OCI-LY3 (cell line): ENCODE measurements at regions not wholly inside any gene's neighbourhood (a gene's known extent, or its start where the extent isn't known, plus 50 kb on each side); places are given as distances from the start of the nearest gene placed in this dataset.

Experiments
- H2AFZ ChIP-seq: fragments of 200-600, 300-600 bp; shearing (Covaris generic); 2 replicates; pipeline ENCODE4 v1.6.0; 2014; ENCODE audit warnings: antibody characterized with exemption, low read depth, low read length
- H3K27ac ChIP-seq: fragments of 200-600, 300-600 bp; sonication (generic); 2 replicates; pipeline ENCODE4 v1.5.1; 2014; ENCODE audit warnings: mild to moderate bottlenecking, low read length, moderate library complexity, mixed read lengths
- H3K27me3 ChIP-seq: fragments of 200-600, 300-600 bp; sonication (generic); 2 replicates; pipeline ENCODE4 v1.6.1; 2014; ENCODE audit warnings: low read depth, low read length, mixed read lengths
- H3K36me3 ChIP-seq: fragments of 200-600, 300-600 bp; sonication (generic); replicated peaks from 2 replicates; pipeline ENCODE3; 2014; ENCODE audit warnings: low read depth, low read length, mixed read lengths
- H3K4me1 ChIP-seq: fragments of 300-600, 200-600 bp; sonication (generic); 2 replicates; pipeline ENCODE4 v1.6.1; 2014; ENCODE audit warnings: low read length, mixed read lengths
- H3K4me2 ChIP-seq: fragments of 200-600, 300-600 bp; sonication (generic); 2 replicates; pipeline ENCODE4 v1.6.1; 2014; ENCODE audit warnings: low read length, mixed read lengths
- H3K4me3 ChIP-seq: fragments of 300-600, 200-600 bp; sonication (generic); 2 replicates; pipeline ENCODE4 v1.5.1; 2014; ENCODE audit warnings: antibody characterized with exemption, mild to moderate bottlenecking, low read length, moderate library complexity
- H3K79me2 ChIP-seq: fragments of 300-600, 200-600 bp; shearing (Covaris generic); 2 replicates; pipeline ENCODE4 v1.6.1; 2014; ENCODE audit warnings: mild to moderate bottlenecking, low read length, mixed read lengths
- H3K9ac ChIP-seq: fragments of 300-600, 200-600 bp; shearing (Covaris generic); 2 replicates; pipeline ENCODE4 v1.6.0; 2014; ENCODE audit warnings: mild to moderate bottlenecking, low read length, moderate library complexity
- H3K9me3 ChIP-seq: fragments of 200-600, 300-600 bp; shearing (Covaris generic); 2 replicates; pipeline ENCODE4 v1.6.1; 2014; ENCODE audit warnings: low read length, mixed read lengths; ENCODE audit not compliant: insufficient read depth
- H4K20me1 ChIP-seq: fragments of 200-600, 300-600 bp; sonication (generic); 2 replicates; pipeline ENCODE4 v1.6.1; 2016; ENCODE audit warnings: low read length, mixed read lengths; ENCODE audit not compliant: insufficient read depth
- CTCF ChIP-seq: fragments of 200-600, 300-600 bp; sonication (generic); IDR thresholded peaks from 2 replicates; pipeline ENCODE4 v1.5.1; 2014; ENCODE audit warnings: antibody characterized with exemption, low read length, low read depth
- EZH2phosphoT487 ChIP-seq: fragments of 200-600 bp; shearing (Covaris generic); IDR thresholded peaks from 2 replicates; pipeline ENCODE4 v1.6.1; 2018; ENCODE audit warnings: antibody characterized with exemption, mixed run types, low read depth

DNA sequence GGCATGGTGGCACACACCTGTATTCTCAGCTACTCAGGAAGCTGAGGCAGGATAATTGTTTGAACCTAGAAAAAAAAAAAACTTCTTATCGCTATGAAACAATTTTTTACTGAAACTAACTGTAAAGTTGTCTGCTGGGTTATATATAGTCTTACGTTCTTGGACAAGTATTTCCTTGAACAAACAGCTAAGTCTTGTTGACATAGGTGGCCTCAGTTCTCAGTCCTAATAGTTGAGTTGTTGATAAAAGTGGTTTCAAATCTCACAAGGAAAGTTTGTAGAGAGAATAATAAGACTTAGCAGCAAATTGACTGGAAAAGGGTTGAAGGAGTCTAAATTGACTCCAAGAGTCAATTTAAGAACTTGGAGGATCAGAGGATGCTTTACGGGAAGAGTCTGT lies 166.5 kb upstream of the KCNJ3 start:
- H3K4me2 ChIP-seq: no peak overlapping the region
- no peaks in the 10 kb centered on the region for H3K36me3 ChIP-seq
- H3K27ac ChIP-seq: no peak overlapping the region
- H3K4me1 ChIP-seq: no peaks in the 10 kb centered on the region
- H3K4me3 ChIP-seq: no peak overlapping the region
- H3K9me3 ChIP-seq: no peaks in the 10 kb centered on the region
- no peak overlapping the region for H3K9ac ChIP-seq
- TF ChIP-seq CTCF (no peak), EZH2phosphoT487 (no peak)
- H2AFZ ChIP-seq: no peak overlapping the region
- no peaks in the 10 kb centered on the region for H3K27me3 ChIP-seq
- no peaks in the 10 kb centered on the region for H3K79me2 ChIP-seq
- no peaks in the 10 kb centered on the region for H4K20me1 ChIP-seq

- Histone ChIP-seq H3K79me2 (no peaks in the 10 kb centered on the region), H3K9me3 (no peaks in the 10 kb centered on the region), H3K4me3 (no peak overlapping the region), H3K4me2 (no peak overlapping the region), H3K27me3 (no peaks in the 10 kb centered on the region), H4K20me1 (no peaks in the 10 kb centered on the region), H3K36me3 (no peaks in the 10 kb centered on the region), H3K9ac (no peak overlapping the region), H3K27ac (no peak overlapping the region), H3K4me1 (no peaks in the 10 kb centered on the region), H2AFZ (no peak overlapping the region)
- TF ChIP-seq CTCF (no peak), EZH2phosphoT487 (no peak)
Measured at GRCh38 chr2:154532763-154533162, 165.7 kb upstream of the KCNJ3 start.

DNA sequence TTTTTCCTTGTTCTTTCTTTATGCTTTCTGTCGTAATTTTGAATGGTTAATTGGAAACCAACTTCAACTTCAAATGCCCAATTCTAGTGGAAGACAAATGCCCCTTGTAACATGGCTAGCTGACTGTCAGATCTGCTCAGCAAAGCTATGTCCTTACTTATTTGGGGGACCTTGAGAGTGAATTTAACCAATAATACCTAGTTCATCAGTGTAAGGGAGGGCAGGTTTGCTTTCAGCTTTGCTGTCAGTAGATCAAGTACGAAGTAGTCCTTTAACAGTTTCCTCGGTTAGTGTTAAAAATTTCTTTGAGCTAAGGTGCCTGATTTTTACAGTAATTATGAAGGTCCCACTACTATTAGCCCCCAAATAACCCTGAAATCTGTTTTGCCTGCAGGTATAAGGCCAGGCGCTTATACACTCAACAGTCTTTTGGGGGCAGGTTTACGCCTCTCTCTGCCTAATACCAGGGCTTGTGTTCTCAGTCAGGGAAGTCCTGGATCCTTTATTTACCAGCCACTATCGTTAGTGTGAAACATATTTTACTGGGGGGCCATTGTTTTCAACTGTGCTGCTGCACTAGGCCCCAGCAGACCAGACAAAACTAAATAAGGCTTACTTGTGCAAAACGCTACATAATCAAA lies 165.1 kb upstream of the KCNJ3 start:
- no peaks in the 10 kb centered on the region for H3K36me3 ChIP-seq
- H3K4me3 ChIP-seq: no peak overlapping the region
- TF ChIP-seq CTCF: no peak
- no peak for TF ChIP-seq EZH2phosphoT487
- no peaks in the 10 kb centered on the region for H4K20me1 ChIP-seq
- H2AFZ ChIP-seq: no peak overlapping the region
- no peaks in the 10 kb centered on the region for H3K4me1 ChIP-seq
- no peak overlapping the region for H3K9ac ChIP-seq
- H3K27ac ChIP-seq: no peak overlapping the region
- H3K4me2 ChIP-seq: no peak overlapping the region
- H3K27me3 ChIP-seq: no peaks in the 10 kb centered on the region
- H3K79me2 ChIP-seq: no peaks in the 10 kb centered on the region
- H3K9me3 ChIP-seq: no peaks in the 10 kb centered on the region

GRCh38 chr2:154537024-154537423 lies 161.5 kb upstream of the KCNJ3 start:
- TF ChIP-seq EZH2phosphoT487: no peak
- H3K9me3 ChIP-seq: no peaks in the 10 kb centered on the region
- no peaks in the 10 kb centered on the region for H3K79me2 ChIP-seq
- H3K4me2 ChIP-seq: no peak overlapping the region
- no peak overlapping the region for H3K27ac ChIP-seq
- H3K9ac ChIP-seq: no peak overlapping the region
- no peak overlapping the region for H2AFZ ChIP-seq
- H3K4me3 ChIP-seq: no peak overlapping the region
- H3K27me3 ChIP-seq: no peaks in the 10 kb centered on the region
- no peaks in the 10 kb centered on the region for H4K20me1 ChIP-seq
- H3K36me3 ChIP-seq: no peaks in the 10 kb centered on the region
- H3K4me1 ChIP-seq: no peaks in the 10 kb centered on the region
